HepG2 (cell line): ENCODE measurements at regions not wholly inside any gene's neighbourhood (a gene's known extent, or its start where the extent isn't known, plus 50 kb on each side); places are given as distances from the start of the nearest gene placed in this dataset.
"Not testable (repeated sequence)": the region's sequence is repeated elsewhere in the genome, so short reads cannot be mapped to it uniquely, and the experiment has no call there.

Experiments
- ATAC-seq: fragments of 200-7000 bp; cut with Tn5 transposase; 3 replicates; pipeline ENCODE4 v1.9.1; 2020; ENCODE audit warnings: mild to moderate bottlenecking, moderate library complexity
- BruUV-seq: library from RNA; stranded (reverse); fragments of 400-500 nt; replicated peaks from 2 replicates; lab custom pipeline; 2021; lab: Mats Ljungman, UMichigan
- CTCF ChIA-PET: fragments of 300-600 bp; formaldehyde crosslinking; extraction: SDS; loops from one replicate; lab custom pipeline; 2021; ENCODE audit warnings: low total read pairs, inconsistent platforms, low intra/inter-chr PET ratio; lab: Yijun Ruan, JAX
- POLR2A ChIA-PET: fragments of 350-600 bp; sonication (Branson Sonifier 250); formaldehyde crosslinking; loops from one replicate; lab custom pipeline; 2020; ENCODE audit warnings: antibody characterized with exemption, inconsistent platforms; lab: Yijun Ruan, JAX
- DNase-seq: peaks from one replicate; pipeline ENCODE4 v3.0.0-alpha.2; 2015; ENCODE audit warnings: low spot score
- FAIRE-seq: peaks from 3 replicates; lab custom pipeline; 2011; peaks lifted over from hg19 to GRCh38; lab: Jason Lieb, UNC
- H2AFZ ChIP-seq: one replicate; pipeline ENCODE4 v1.6.1; 2011; ENCODE audit warnings: low read length, inconsistent platforms
- H3K27ac ChIP-seq: fragments of 300-600 bp; 3 replicates; pipeline ENCODE4 v1.8.0; 2011; ENCODE audit warnings: mixed run types, mild to moderate bottlenecking, mixed read lengths, low read length, inconsistent platforms; ENCODE audit not compliant: insufficient read depth; ENCODE audit errors: extremely low read length
- H3K27me3 ChIP-seq, 2 experiments: fragments of 200-600 bp in 1 of 2; 2 replicates in 1 of 2; 3 replicates in 1 of 2; pipeline versions ENCODE4 v1.6.0 to v1.8.0; 2011; ENCODE audit warnings: low read length in 2 of 2, mild to moderate bottlenecking in 2 of 2, moderate library complexity in 2 of 2, inconsistent platforms in 1 of 2; ENCODE audit not compliant: insufficient read depth in 2 of 2, control insufficient read depth in 1 of 2
- H3K36me3 ChIP-seq, 2 experiments: fragments of 200-600 bp in 1 of 2; replicated peaks in 1 of 2; 2 replicates in 1 of 2; 3 replicates in 1 of 2; pipeline versions ENCODE4 v1.5.1 to v1.8.0; 2011; ENCODE audit warnings: low read length in 2 of 2, inconsistent platforms in 1 of 2; ENCODE audit not compliant: insufficient read depth in 2 of 2, control insufficient read depth in 1 of 2
- H3K4me1 ChIP-seq: 2 replicates; pipeline ENCODE4 v1.5.1; 2012; ENCODE audit warnings: low read length, inconsistent platforms; ENCODE audit not compliant: insufficient read depth
- H3K4me2 ChIP-seq: 2 replicates; pipeline ENCODE4 v1.6.0; 2011; ENCODE audit warnings: low read depth, low read length, inconsistent platforms
- H3K4me3 ChIP-seq, 3 experiments: fragments of 200-600 bp in 1 of 3; sonication (generic), shearing (Covaris generic) in 1 of 3; replicated peaks in 1 of 3; 2 replicates each; pipeline ENCODE4 v1.5.1; 2011 to 2016; ENCODE audit warnings: low read length in 3 of 3, inconsistent platforms in 2 of 3, low read depth in 2 of 3, mild to moderate bottlenecking in 2 of 3, control low read depth in 1 of 3, mixed read lengths in 1 of 3; ENCODE audit not compliant: insufficient read depth in 1 of 3
- H3K79me2 ChIP-seq: one replicate; pipeline ENCODE4 v1.6.1; 2011; ENCODE audit warnings: low read length, inconsistent platforms; ENCODE audit not compliant: insufficient read depth
- H3K9ac ChIP-seq: 2 replicates; pipeline ENCODE4 v1.6.0; 2011; ENCODE audit warnings: mild to moderate bottlenecking, low read depth, low read length, inconsistent platforms; ENCODE audit not compliant: insufficient read depth
- H3K9me3 ChIP-seq: 2 replicates; pipeline ENCODE4 v1.5.1; 2012; ENCODE audit warnings: mild to moderate bottlenecking, low read length
- H4K20me1 ChIP-seq: 2 replicates; pipeline ENCODE4 v1.6.0; 2011; ENCODE audit warnings: inconsistent platforms, mild to moderate bottlenecking, low read length, moderate library complexity; ENCODE audit not compliant: insufficient read depth
- DNMT1 ChIP-seq: sonication (generic); formaldehyde crosslinking; IDR thresholded peaks from 2 replicates; pipeline ENCODE4 v1.5.1; 2020; ENCODE audit warnings: mild to moderate bottlenecking, missing genetic modification reagents
- NR2F6 ChIP-seq, 2 experiments: IDR thresholded peaks; 2 replicates each; pipeline ENCODE4 v1.6.1; 2016; ENCODE audit warnings: antibody characterized with exemption in 1 of 2, mild to moderate bottlenecking in 1 of 2
- ZFP62 ChIP-seq: sonication (generic); formaldehyde crosslinking; IDR thresholded peaks from 2 replicates; pipeline ENCODE4 v1.4.0; 2020; ENCODE audit warnings: missing genetic modification reagents
- ZNF33B ChIP-seq: sonication (generic); formaldehyde crosslinking; IDR thresholded peaks from 2 replicates; pipeline ENCODE4 v1.5.1; 2020; ENCODE audit warnings: mild to moderate bottlenecking, missing genetic modification reagents
- ZNF510 ChIP-seq: sonication (generic); formaldehyde crosslinking; IDR thresholded peaks from 2 replicates; pipeline ENCODE4 v1.4.0; 2020; ENCODE audit warnings: low read depth, mild to moderate bottlenecking, missing genetic modification reagents
- WGBS: methylation state at CpG from one replicate; pipeline ENCODE4 v1.1.6; 2017; ENCODE audit warnings: low lambda C conversion rate; 5-methylcytosine and 5-hydroxymethylcytosine counted together
- in situ Hi-C: cut with HindIII; loops from 2 replicates; pipeline ENCODE4 v1.10.0; 2017; ENCODE audit warnings: low pct_unique_long_range_greater_than_20kb; ENCODE audit not compliant: extremely low pct_ligation_motif_present
- intact Hi-C: fragments of 100-400 bp; cut with micrococcal nuclease; formaldehyde crosslinking; loops from one replicate; pipeline ENCODE4 v1.10.0; 2022; ENCODE audit not compliant: unreplicated experiment
- TF ChIP-seq, protein P1 (sequence below): sonication (generic); formaldehyde crosslinking; IDR thresholded peaks from 2 replicates; pipeline ENCODE4 v1.8.0; 2022; ENCODE audit warnings: missing genetic modification reagents, mild to moderate bottlenecking, moderate library complexity, borderline replicate concordance
- TF ChIP-seq, protein P2 (sequence below), 2 experiments: sonication (generic) in 1 of 2; formaldehyde crosslinking in 1 of 2; IDR thresholded peaks; 2 replicates each; pipeline versions ENCODE4 v1.4.0 to v1.6.1; 2016 to 2020; ENCODE audit warnings: borderline replicate concordance in 1 of 2, low read depth in 1 of 2, mild to moderate bottlenecking in 1 of 2, missing genetic modification reagents in 1 of 2
- TF ChIP-seq, protein P3 (sequence below): sonication (generic); formaldehyde crosslinking; conservative IDR thresholded peaks from 2 replicates; pipeline ENCODE4 v1.4.0; 2020; ENCODE audit warnings: mild to moderate bottlenecking, missing genetic modification reagents, moderate library complexity

DNA sequence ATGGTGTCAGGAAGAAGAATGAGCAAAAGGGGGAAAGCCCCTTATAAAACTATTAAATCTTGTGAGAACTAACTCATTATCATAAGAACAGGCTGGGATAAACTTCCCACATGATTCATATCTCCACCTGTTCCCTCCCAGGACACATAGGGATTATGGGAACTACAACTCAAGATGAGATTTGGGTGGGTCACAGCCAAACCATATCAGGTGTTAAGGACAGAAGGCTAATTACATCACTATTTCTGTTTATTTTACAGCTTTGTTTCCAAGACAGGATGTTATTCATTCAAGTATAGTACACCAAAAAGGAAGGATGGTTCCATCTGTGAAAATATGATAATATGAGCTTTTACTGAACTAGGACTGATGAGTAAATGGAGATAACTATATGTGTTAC, 63.7 kb upstream of the ARSJ start:
- DNase-seq (no peak), FAIRE-seq (no peak), ATAC-seq (no peak)
- Histone ChIP-seq H3K9ac (no peak overlapping the region), H3K79me2 (no peaks in the 10 kb centered on the region), H3K4me2 (no peak overlapping the region), H3K27me3 (no peaks in the 10 kb centered on the region), H3K4me3 (no peak overlapping the region), H2AFZ (no peak overlapping the region), H4K20me1 (no peaks in the 10 kb centered on the region), H3K4me1 (no peaks in the 10 kb centered on the region), H3K9me3 (no peaks in the 10 kb centered on the region), H3K36me3 (no peaks in the 10 kb centered on the region), H3K27ac (no peak overlapping the region)
- POLR2A ChIA-PET, result no interaction called here
- in situ Hi-C loops, result no loop called here
- CTCF ChIA-PET, result no interaction called here
- BruUV-seq, result no TSS peak
- intact Hi-C loops, result no loop called here
- TF ChIP-seq ZNF33B (CRISPR knock-in tag) (no peak), DNMT1 (CRISPR knock-in tag) (no peak), ZFP62 (CRISPR knock-in tag) (no peak), NR2F6 (IDR thresholded peaks at IDR 0.05) (no peak), NR2F6 (CRISPR knock-in tag; IDR thresholded peaks at IDR 0.05) (no peak), ZNF510 (CRISPR knock-in tag) (no peak)
- TF ChIP-seq, protein P1, sequence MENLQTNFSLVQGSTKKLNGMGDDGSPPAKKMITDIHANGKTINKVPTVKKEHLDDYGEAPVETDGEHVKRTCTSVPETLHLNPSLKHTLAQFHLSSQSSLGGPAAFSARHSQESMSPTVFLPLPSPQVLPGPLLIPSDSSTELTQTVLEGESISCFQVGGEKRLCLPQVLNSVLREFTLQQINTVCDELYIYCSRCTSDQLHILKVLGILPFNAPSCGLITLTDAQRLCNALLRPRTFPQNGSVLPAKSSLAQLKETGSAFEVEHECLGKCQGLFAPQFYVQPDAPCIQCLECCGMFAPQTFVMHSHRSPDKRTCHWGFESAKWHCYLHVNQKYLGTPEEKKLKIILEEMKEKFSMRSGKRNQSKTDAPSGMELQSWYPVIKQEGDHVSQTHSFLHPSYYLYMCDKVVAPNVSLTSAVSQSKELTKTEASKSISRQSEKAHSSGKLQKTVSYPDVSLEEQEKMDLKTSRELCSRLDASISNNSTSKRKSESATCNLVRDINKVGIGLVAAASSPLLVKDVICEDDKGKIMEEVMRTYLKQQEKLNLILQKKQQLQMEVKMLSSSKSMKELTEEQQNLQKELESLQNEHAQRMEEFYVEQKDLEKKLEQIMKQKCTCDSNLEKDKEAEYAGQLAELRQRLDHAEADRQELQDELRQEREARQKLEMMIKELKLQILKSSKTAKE (CRISPR knock-in tag), result no peak
- TF ChIP-seq, protein P2, sequence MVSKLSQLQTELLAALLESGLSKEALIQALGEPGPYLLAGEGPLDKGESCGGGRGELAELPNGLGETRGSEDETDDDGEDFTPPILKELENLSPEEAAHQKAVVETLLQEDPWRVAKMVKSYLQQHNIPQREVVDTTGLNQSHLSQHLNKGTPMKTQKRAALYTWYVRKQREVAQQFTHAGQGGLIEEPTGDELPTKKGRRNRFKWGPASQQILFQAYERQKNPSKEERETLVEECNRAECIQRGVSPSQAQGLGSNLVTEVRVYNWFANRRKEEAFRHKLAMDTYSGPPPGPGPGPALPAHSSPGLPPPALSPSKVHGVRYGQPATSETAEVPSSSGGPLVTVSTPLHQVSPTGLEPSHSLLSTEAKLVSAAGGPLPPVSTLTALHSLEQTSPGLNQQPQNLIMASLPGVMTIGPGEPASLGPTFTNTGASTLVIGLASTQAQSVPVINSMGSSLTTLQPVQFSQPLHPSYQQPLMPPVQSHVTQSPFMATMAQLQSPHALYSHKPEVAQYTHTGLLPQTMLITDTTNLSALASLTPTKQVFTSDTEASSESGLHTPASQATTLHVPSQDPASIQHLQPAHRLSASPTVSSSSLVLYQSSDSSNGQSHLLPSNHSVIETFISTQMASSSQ (IDR thresholded peaks at IDR 0.05; ENCODE audit: low read depth), result no peak
- TF ChIP-seq, protein P2 (CRISPR knock-in tag; IDR thresholded peaks at IDR 0.05; ENCODE audit: borderline replicate concordance), result no peak
- TF ChIP-seq, protein P3, sequence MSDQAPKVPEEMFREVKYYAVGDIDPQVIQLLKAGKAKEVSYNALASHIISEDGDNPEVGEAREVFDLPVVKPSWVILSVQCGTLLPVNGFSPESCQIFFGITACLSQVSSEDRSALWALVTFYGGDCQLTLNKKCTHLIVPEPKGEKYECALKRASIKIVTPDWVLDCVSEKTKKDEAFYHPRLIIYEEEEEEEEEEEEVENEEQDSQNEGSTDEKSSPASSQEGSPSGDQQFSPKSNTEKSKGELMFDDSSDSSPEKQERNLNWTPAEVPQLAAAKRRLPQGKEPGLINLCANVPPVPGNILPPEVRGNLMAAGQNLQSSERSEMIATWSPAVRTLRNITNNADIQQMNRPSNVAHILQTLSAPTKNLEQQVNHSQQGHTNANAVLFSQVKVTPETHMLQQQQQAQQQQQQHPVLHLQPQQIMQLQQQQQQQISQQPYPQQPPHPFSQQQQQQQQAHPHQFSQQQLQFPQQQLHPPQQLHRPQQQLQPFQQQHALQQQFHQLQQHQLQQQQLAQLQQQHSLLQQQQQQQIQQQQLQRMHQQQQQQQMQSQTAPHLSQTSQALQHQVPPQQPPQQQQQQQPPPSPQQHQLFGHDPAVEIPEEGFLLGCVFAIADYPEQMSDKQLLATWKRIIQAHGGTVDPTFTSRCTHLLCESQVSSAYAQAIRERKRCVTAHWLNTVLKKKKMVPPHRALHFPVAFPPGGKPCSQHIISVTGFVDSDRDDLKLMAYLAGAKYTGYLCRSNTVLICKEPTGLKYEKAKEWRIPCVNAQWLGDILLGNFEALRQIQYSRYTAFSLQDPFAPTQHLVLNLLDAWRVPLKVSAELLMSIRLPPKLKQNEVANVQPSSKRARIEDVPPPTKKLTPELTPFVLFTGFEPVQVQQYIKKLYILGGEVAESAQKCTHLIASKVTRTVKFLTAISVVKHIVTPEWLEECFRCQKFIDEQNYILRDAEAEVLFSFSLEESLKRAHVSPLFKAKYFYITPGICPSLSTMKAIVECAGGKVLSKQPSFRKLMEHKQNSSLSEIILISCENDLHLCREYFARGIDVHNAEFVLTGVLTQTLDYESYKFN (CRISPR knock-in tag), result no peak
- TF ChIP-seq, all 625 proteins: peak for 0

DNA sequence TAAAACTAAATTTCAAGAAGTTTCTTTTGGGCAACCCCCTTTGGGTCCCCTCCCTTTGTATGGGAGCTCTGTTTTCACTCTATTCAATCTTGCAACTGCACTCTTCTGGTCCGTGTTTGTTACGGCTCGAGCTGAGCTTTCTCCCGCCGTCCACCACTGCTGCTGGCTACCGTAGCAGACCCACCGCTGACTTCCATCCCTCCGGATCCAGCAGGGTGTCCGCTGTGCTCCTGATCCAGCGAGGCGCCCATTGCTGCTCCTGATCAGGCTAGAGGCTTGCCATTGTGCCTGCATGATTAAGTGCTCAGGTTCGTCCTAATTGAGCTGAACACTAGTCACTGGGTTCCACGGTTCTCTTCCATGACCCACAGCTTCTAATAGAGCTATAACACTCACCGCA, 64.9 kb upstream of the ARSJ start:
- ATAC-seq, POLR2A ChIA-PET, H3K4me1 ChIP-seq, H2AFZ ChIP-seq, H4K20me1 ChIP-seq, H3K36me3 ChIP-seq, CTCF ChIA-PET, FAIRE-seq, H3K27ac ChIP-seq, in situ Hi-C loops, intact Hi-C loops, H3K9ac ChIP-seq, H3K27me3 ChIP-seq, H3K4me3 ChIP-seq, H3K79me2 ChIP-seq, DNase-seq, H3K9me3 ChIP-seq, BruUV-seq, H3K4me2 ChIP-seq: not testable (repeated sequence)
- 53% methylated on average over 12 of the region's 14 CpGs for WGBS
